ENCODE measurements at regions not wholly inside any gene's neighbourhood (a gene's known extent, or its start where the extent isn't known, plus 50 kb on each side); places are given as distances from the start of the nearest gene placed in this dataset.

DNA sequence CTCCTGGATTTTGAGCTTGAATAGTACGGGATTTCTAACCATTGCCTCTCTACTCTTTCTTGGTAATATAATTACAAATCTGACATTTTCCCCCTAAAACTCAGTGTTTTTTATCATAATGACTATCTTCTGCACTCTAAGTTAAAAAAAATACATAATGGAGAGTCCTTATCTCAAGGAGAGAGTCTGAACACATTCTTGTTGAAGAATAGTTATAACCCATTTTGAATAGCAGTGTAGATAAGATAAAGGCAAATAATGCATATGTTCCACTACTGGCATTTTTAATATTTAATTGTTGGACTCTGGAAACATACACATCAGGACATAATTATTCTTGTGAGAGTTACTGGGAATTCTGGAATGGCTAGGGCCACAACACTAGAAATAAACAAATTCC, 456.5 kb upstream of the ANO5 start:
- TF ChIP-seq, protein P1, sequence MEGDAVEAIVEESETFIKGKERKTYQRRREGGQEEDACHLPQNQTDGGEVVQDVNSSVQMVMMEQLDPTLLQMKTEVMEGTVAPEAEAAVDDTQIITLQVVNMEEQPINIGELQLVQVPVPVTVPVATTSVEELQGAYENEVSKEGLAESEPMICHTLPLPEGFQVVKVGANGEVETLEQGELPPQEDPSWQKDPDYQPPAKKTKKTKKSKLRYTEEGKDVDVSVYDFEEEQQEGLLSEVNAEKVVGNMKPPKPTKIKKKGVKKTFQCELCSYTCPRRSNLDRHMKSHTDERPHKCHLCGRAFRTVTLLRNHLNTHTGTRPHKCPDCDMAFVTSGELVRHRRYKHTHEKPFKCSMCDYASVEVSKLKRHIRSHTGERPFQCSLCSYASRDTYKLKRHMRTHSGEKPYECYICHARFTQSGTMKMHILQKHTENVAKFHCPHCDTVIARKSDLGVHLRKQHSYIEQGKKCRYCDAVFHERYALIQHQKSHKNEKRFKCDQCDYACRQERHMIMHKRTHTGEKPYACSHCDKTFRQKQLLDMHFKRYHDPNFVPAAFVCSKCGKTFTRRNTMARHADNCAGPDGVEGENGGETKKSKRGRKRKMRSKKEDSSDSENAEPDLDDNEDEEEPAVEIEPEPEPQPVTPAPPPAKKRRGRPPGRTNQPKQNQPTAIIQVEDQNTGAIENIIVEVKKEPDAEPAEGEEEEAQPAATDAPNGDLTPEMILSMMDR (IDR thresholded peaks at IDR 0.05), result no peak
- TF ChIP-seq POLR2A (IDR thresholded peaks at IDR 0.05), result no peak
- TF ChIP-seq POLR2AphosphoS5 (IDR thresholded peaks at IDR 0.05), result no peak

Data from sigmoid colon (tissue), 4 donors.